ENCODE measurements at regions not wholly inside any gene's neighbourhood (a gene's known extent, or its start where the extent isn't known, plus 50 kb on each side); places are given as distances from the start of the nearest gene placed in this dataset.

- Histone ChIP-seq H3K27ac (no peak overlapping the region), H3K36me3 (no peaks in the 10 kb centered on the region), H3K4me1 (ENCODE audit: control insufficient read depth in 1 of 2, insufficient read depth in 1 of 2, low read depth in 1 of 2, low read length in 1 of 2) (no peaks in the 10 kb centered on the region), H3K9me3 (peaks cover 22% of the 10 kb centered on the region), H3K4me3 (ENCODE audit: low read depth in 1 of 2, low read length in 1 of 2) (no peak overlapping the region), H3K27me3 (no peaks in the 10 kb centered on the region)
- TF ChIP-seq, protein P1, sequence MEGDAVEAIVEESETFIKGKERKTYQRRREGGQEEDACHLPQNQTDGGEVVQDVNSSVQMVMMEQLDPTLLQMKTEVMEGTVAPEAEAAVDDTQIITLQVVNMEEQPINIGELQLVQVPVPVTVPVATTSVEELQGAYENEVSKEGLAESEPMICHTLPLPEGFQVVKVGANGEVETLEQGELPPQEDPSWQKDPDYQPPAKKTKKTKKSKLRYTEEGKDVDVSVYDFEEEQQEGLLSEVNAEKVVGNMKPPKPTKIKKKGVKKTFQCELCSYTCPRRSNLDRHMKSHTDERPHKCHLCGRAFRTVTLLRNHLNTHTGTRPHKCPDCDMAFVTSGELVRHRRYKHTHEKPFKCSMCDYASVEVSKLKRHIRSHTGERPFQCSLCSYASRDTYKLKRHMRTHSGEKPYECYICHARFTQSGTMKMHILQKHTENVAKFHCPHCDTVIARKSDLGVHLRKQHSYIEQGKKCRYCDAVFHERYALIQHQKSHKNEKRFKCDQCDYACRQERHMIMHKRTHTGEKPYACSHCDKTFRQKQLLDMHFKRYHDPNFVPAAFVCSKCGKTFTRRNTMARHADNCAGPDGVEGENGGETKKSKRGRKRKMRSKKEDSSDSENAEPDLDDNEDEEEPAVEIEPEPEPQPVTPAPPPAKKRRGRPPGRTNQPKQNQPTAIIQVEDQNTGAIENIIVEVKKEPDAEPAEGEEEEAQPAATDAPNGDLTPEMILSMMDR (IDR thresholded peaks at IDR 0.05): no peak
These were observed 368.0 kb downstream of the ALG10 start for GRCh38 chr12:34390171-34390841.

DNA sequence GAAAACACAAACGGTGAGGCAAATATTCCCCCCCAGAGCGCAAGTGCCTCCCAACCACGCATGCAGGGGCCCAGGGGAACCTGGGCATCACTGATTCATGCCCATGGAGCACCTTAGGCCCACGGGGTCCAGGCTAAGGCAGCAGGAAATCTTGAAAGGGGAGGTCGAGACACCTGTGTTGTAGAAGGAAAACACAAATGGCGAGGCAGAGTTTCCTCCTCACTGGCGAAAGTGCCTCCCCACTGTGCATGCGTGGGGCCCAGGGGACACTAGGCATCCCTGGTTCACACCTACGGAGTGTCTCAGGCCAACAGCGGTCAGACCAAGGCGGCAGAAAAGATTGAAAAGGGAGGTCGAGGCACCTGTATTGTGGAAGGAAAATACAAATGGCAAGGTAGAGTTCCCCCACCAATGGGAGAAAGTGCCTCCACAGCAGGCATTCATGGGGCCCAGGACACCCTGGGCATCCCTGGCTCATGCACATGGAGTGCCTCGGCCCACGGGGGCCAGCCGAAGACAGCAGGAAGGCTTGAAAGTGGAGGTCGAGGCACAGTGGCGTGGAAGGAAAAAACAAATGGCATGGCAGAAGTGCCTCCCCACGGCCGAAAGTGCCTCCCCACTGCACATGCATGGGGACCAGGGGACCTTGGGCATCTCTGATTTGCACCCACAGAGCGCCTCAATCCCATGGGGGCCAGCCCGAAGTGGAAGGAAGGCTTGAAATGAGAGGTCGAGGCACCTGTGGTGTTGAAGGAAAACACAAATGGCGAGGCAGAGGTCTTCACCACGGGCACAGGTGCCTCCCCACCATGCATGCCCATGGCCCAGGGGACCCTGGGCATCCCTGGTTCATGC, 368.8 kb downstream of the ALG10 start:
- Histone ChIP-seq H3K27ac (no peak overlapping the region), H3K4me1 (ENCODE audit: control insufficient read depth in 1 of 2, insufficient read depth in 1 of 2, low read depth in 1 of 2, low read length in 1 of 2) (no peaks in the 10 kb centered on the region), H3K4me3 (ENCODE audit: low read depth in 1 of 2, low read length in 1 of 2) (no peak overlapping the region), H3K36me3 (no peaks in the 10 kb centered on the region), H3K9me3 (peaks cover 22% of the 10 kb centered on the region), H3K27me3 (no peaks in the 10 kb centered on the region)
- TF ChIP-seq, protein P1 (IDR thresholded peaks at IDR 0.05): no peak

DNA sequence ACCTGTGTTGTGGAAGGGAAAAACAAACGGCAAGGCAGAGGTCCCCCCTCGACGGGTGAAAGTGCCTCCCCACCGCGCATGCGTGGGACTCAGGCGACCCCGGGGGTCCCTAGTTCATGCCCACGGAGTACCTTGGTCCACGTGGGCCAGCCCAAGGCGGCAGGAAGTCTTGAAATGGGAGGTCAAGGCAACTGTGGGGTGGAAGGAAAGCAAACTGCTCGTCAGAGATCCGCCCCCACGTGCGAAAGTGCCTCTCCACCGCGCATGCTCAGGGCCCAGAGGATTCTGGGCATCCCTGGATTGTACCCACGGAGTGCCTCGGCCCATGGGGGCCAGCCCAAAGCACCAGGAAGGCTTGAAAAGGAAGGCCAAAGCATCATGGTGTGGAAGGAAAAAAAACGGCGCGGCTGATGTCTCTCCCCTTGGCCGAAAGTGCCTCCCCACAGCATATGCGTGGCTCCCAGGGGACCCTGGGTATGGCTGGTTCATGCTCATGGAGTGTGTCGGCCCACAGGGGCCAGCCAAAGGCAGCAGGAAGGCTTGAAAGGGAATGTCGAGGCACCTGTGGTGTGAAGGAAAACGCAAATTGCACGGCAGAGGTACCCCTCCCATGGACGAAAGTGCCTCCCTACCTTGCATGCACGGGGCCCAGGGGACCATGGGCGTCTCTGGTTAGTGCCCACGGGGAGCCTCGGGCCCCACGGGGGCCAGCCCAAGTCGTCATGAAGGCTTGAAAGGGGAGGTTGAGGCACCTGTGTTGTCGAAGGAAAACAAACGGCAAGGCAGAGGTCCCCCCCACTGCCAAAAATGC, 369.7 kb downstream of the ALG10 start:
- H3K9me3 ChIP-seq: peaks cover 22% of the 10 kb centered on the region
- H3K4me1 ChIP-seq (ENCODE audit: control insufficient read depth in 1 of 2, insufficient read depth in 1 of 2, low read depth in 1 of 2, low read length in 1 of 2): no peaks in the 10 kb centered on the region
- no peak overlapping the region for H3K4me3 ChIP-seq (ENCODE audit: low read depth in 1 of 2, low read length in 1 of 2)
- TF ChIP-seq, protein P1 (IDR thresholded peaks at IDR 0.05): no peak
- no peak overlapping the region for H3K27ac ChIP-seq
- H3K36me3 ChIP-seq: no peaks in the 10 kb centered on the region
- H3K27me3 ChIP-seq: no peaks in the 10 kb centered on the region

DNA sequence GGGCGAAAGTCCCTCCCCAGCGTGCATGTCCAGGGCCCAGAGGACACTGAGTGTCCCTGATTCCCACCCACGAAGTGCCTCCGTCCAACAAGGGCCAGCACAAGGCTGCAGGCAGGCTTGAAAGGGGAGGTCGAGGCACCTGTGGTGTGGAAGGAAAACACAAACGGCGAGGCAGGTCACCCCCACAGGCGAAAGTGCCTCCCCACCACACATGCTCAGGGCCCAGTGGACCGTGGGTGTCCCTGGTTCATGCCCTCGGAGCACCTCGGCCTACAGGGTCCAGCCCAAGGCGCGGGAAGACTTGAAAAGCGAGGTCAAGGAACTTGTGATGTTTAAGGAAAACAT, 370.4 kb downstream of the ALG10 start:
- H3K27ac ChIP-seq: no peak overlapping the region
- H3K27me3 ChIP-seq: no peaks in the 10 kb centered on the region
- no peaks in the 10 kb centered on the region for H3K4me1 ChIP-seq (ENCODE audit: control insufficient read depth in 1 of 2, insufficient read depth in 1 of 2, low read depth in 1 of 2, low read length in 1 of 2)
- H3K36me3 ChIP-seq: no peaks in the 10 kb centered on the region
- TF ChIP-seq, protein P1 (IDR thresholded peaks at IDR 0.05): no peak
- peaks cover 25% of the 10 kb centered on the region for H3K9me3 ChIP-seq
- no peak overlapping the region for H3K4me3 ChIP-seq (ENCODE audit: low read depth in 1 of 2, low read length in 1 of 2)

DNA sequence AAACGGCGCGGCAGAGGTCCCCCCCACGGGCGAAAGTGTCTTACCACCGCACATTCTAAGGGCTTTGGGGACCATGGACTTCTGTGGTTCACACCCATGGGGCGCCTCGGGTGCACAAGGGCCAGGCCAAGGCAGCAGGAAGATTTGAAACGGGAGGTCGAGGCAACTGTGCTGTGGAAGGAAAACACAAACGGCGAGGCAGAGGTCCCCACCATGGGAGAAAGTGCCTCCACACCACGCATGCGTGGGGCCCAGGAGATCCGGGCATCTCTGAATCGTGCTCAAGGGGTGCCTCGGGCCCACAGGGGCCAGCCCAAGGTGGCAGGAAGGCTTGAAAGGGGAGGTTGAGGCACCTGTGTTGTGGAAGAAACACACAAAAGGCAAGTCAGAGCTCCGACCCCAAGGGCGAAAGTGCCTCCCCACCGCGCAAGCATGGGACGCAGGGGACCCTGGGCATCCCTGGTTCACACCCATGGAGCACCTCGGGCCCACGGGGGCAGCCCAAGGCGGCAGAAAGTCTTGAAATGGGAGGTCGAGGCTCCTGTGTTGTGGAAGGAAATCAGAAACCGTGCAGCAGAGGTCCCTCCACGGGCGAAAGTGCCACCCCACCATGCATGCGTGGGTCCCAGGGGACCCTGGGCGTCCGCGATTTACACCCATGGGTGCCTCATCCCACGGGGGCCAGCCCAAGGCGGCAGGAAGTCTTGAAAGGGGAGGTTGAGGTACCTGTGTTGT, 371.0 kb downstream of the ALG10 start:
- H3K27ac ChIP-seq: no peak overlapping the region
- TF ChIP-seq, protein P1 (IDR thresholded peaks at IDR 0.05): no peak
- H3K4me3 ChIP-seq (ENCODE audit: low read depth in 1 of 2, low read length in 1 of 2): no peak overlapping the region
- H3K36me3 ChIP-seq: no peaks in the 10 kb centered on the region
- no peaks in the 10 kb centered on the region for H3K4me1 ChIP-seq (ENCODE audit: control insufficient read depth in 1 of 2, insufficient read depth in 1 of 2, low read depth in 1 of 2, low read length in 1 of 2)
- H3K9me3 ChIP-seq: peaks cover 25% of the 10 kb centered on the region
- H3K27me3 ChIP-seq: no peaks in the 10 kb centered on the region
